Chondrocyte (in vitro differentiated cells): ENCODE measurements at regions not wholly inside any gene's neighbourhood (a gene's known extent, or its start where the extent isn't known, plus 50 kb on each side); places are given as distances from the start of the nearest gene placed in this dataset.

ENCODE experiments used
- DNase-seq: peaks from one replicate; pipeline ENCODE4 v3.0.0; 2021; ENCODE audit warnings: mixed read lengths, low spot score
- H3K27ac Mint-ChIP-seq: one replicate; pipeline ENCODE4 v1.8.0; 2021; ENCODE audit warnings: mild to moderate bottlenecking, moderate library complexity, mixed read lengths; ENCODE audit not compliant: unreplicated experiment
- H3K27me3 Mint-ChIP-seq: 2 replicates; pipeline ENCODE4 v1.8.0; 2021; ENCODE audit warnings: low read depth, mixed read lengths
- H3K36me3 Mint-ChIP-seq: 2 replicates; pipeline ENCODE4 v1.8.0; 2021; ENCODE audit warnings: low read depth, mixed read lengths
- H3K4me1 Mint-ChIP-seq: 2 replicates; pipeline ENCODE4 v1.8.0; 2021; ENCODE audit warnings: low read depth, mild to moderate bottlenecking, mixed read lengths
- H3K4me3 Mint-ChIP-seq: one replicate; pipeline ENCODE4 v1.8.0; 2021; ENCODE audit warnings: mild to moderate bottlenecking, moderate library complexity, mixed read lengths; ENCODE audit not compliant: unreplicated experiment
- H3K9me3 Mint-ChIP-seq: 2 replicates; pipeline ENCODE4 v1.8.0; 2021; ENCODE audit warnings: low read depth, mixed read lengths
- CTCF ChIP-seq: fragments of 200-600 bp; sonication (generic); IDR thresholded peaks from 2 replicates; pipeline ENCODE4 v1.5.0; 2021; ENCODE audit warnings: antibody characterized with exemption, mild to moderate bottlenecking, moderate library complexity

DNA sequence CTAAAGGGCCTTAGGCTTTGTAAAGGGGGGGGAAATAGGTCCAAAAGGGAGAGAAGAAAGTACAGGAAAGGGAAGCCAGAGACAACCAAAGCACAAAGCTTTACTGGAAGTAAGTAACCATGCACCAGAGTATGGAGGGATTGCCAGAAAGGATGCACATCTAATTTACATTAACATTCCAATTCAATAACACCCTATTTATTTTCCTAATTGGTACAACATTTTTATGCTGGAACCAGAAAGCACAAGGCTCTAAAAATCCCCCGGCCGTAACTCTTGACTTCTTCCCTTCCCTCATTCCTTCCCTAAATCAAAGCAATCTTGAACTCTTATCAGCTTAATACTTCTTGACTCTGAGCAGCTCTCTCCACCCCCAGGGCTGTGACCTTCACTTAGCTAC lies 400.0 kb upstream of the CELF2 start:
- H3K4me3 Mint-ChIP-seq, result no peak overlapping the region
- no peak for TF ChIP-seq CTCF
- H3K4me1 Mint-ChIP-seq, result no peaks in the 10 kb centered on the region
- H3K36me3 Mint-ChIP-seq, result no peaks in the 10 kb centered on the region
- DNase-seq, result no peak
- H3K27ac Mint-ChIP-seq, result no peak overlapping the region
- H3K9me3 Mint-ChIP-seq, result peaks cover 4% of the 10 kb centered on the region
- H3K27me3 Mint-ChIP-seq, result no peaks in the 10 kb centered on the region

DNA sequence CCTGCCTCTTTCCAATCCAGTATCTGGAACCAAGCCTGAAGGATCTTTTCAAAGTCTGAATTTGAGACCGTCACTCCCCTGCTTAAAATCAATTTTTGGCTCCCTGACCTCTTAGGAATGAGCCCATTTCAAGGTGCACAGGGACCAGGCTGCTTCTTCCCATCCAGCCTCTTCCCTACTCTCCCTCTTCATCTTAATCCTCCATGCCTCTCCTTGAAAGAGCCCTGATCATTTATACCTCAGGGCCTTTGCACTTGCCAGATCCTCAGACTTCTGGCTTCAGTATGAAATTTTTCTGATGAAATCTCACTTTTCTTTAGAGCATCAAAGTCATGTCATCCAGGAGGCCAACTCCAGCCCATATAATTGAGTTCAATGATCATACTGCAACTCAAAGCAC lies 399.5 kb upstream of the CELF2 start:
- no peak for TF ChIP-seq CTCF
- no peaks in the 10 kb centered on the region for H3K36me3 Mint-ChIP-seq
- H3K27ac Mint-ChIP-seq, result no peak overlapping the region
- H3K4me1 Mint-ChIP-seq, result no peaks in the 10 kb centered on the region
- H3K9me3 Mint-ChIP-seq, result peaks cover 4% of the 10 kb centered on the region
- no peaks in the 10 kb centered on the region for H3K27me3 Mint-ChIP-seq
- H3K4me3 Mint-ChIP-seq, result no peak overlapping the region
- DNase-seq, result no peak

GRCh38 chr10:10623958-10624566 lies 393.6 kb upstream of the CELF2 start:
- Mint-ChIP-seq H3K9me3 (no peaks in the 10 kb centered on the region), H3K4me3 (no peak overlapping the region), H3K27me3 (no peaks in the 10 kb centered on the region), H3K36me3 (no peaks in the 10 kb centered on the region), H3K4me1 (no peaks in the 10 kb centered on the region), H3K27ac (no peak overlapping the region)
- DNase-seq, result no peak
- TF ChIP-seq CTCF, result no peak

GRCh38 chr10:10624567-10624962 lies 393.1 kb upstream of the CELF2 start:
- DNase-seq, result no peak
- no peak overlapping the region for H3K27ac Mint-ChIP-seq
- no peaks in the 10 kb centered on the region for H3K36me3 Mint-ChIP-seq
- H3K4me1 Mint-ChIP-seq, result peaks cover 3% of the 10 kb centered on the region
- no peak for TF ChIP-seq CTCF
- no peak overlapping the region for H3K4me3 Mint-ChIP-seq
- H3K9me3 Mint-ChIP-seq, result no peaks in the 10 kb centered on the region
- H3K27me3 Mint-ChIP-seq, result no peaks in the 10 kb centered on the region

- H3K27ac Mint-ChIP-seq, result no peak overlapping the region
- no peak for DNase-seq
- no peaks in the 10 kb centered on the region for H3K27me3 Mint-ChIP-seq
- H3K9me3 Mint-ChIP-seq, result no peaks in the 10 kb centered on the region
- H3K4me1 Mint-ChIP-seq, result peaks cover 3% of the 10 kb centered on the region
- no peak for TF ChIP-seq CTCF
- no peaks in the 10 kb centered on the region for H3K36me3 Mint-ChIP-seq
- no peak overlapping the region for H3K4me3 Mint-ChIP-seq
Measured at GRCh38 chr10:10625491-10625890, 392.2 kb upstream of the CELF2 start.
